CD4-positive, alpha-beta T cell (primary cell): ENCODE measurements at regions not wholly inside any gene's neighbourhood (a gene's known extent, or its start where the extent isn't known, plus 50 kb on each side); places are given as distances from the start of the nearest gene placed in this dataset.

Experiments used
- ATAC-seq: fragments of 200-7000 bp; cut with Tn5 transposase; one replicate; pipeline ENCODE4 v1.10.0; 2022; ENCODE audit warnings: mild to moderate bottlenecking; ENCODE audit not compliant: poor library complexity
- CTCF ChIA-PET: fragments of 350-600 bp; sonication (Branson Sonifier 250); formaldehyde crosslinking; loops from one replicate; lab custom pipeline; 2021; ENCODE audit warnings: antibody characterized with exemption, inconsistent platforms; lab: Charles Lee
- POLR2A ChIA-PET: fragments of 350-600 bp; sonication (Branson Sonifier 250); formaldehyde crosslinking; loops from one replicate; lab custom pipeline; 2021; ENCODE audit warnings: antibody characterized with exemption, inconsistent platforms; lab: Charles Lee
- DNase-seq, 14 experiments: peaks; one replicate each; pipeline ENCODE4 v3.0.0-alpha.2; 2013 to 2020; ENCODE audit warnings: mixed read lengths in 2 of 14
- H3K27ac ChIP-seq, 2 donors: one replicate each; pipeline versions ENCODE4 v1.5.1 to v1.7.0; 2013; ENCODE audit warnings: low read length in 2 of 2, low read depth in 1 of 2, mild to moderate bottlenecking in 1 of 2
- H3K27me3 ChIP-seq, 2 experiments: 1 replicate in 1 of 2; 2 replicates in 1 of 2; pipeline versions ENCODE4 v1.6.1 to v1.7.0; 2013; ENCODE audit warnings: low read length in 2 of 2, control low read depth in 1 of 2, mild to moderate bottlenecking in 1 of 2, moderate library complexity in 1 of 2; ENCODE audit not compliant: insufficient read depth in 2 of 2, control insufficient read depth in 1 of 2
- H3K36me3 ChIP-seq: one replicate; pipeline ENCODE4 v1.6.1; 2013; ENCODE audit warnings: low read length, control low read depth; ENCODE audit not compliant: insufficient read depth
- H3K4me1 ChIP-seq: one replicate; pipeline ENCODE4 v1.6.1; 2013; ENCODE audit warnings: low read length, control low read depth; ENCODE audit not compliant: insufficient read depth
- H3K4me3 ChIP-seq: one replicate; pipeline ENCODE4 v1.5.1; 2013; ENCODE audit warnings: mild to moderate bottlenecking, low read length, moderate library complexity
- H3K9me3 ChIP-seq, 2 experiments: 1 replicate in 1 of 2; 2 replicates in 1 of 2; pipeline versions ENCODE4 v1.6.1 to v1.7.0; 2013; ENCODE audit warnings: low read length in 2 of 2, mild to moderate bottlenecking in 2 of 2, control low read depth in 1 of 2, moderate library complexity in 1 of 2; ENCODE audit not compliant: control insufficient read depth in 1 of 2, insufficient read depth in 1 of 2
- H3K27ac Mint-ChIP-seq: one replicate; pipeline ENCODE4 v1.8.0; 2020; ENCODE audit warnings: mixed read lengths
- H3K27me3 Mint-ChIP-seq: one replicate; pipeline ENCODE4 v1.8.0; 2021; ENCODE audit warnings: mixed read lengths
- H3K36me3 Mint-ChIP-seq: one replicate; pipeline ENCODE4 v1.8.0; 2021; ENCODE audit warnings: low read depth, mixed read lengths
- H3K4me1 Mint-ChIP-seq: one replicate; pipeline ENCODE4 v1.8.0; 2021; ENCODE audit warnings: low read depth, mixed read lengths
- H3K4me3 Mint-ChIP-seq: one replicate; pipeline ENCODE4 v1.8.0; 2020; ENCODE audit warnings: mild to moderate bottlenecking, mixed read lengths
- H3K9me3 Mint-ChIP-seq: one replicate; pipeline ENCODE4 v1.8.0; 2020; ENCODE audit warnings: mixed read lengths
- CTCF ChIP-seq: fragments of 200-600 bp; IDR thresholded peaks from one replicate; pipeline ENCODE4 v1.8.0; 2022; ENCODE audit warnings: antibody characterized with exemption, mild to moderate bottlenecking
- intact Hi-C, 2 experiments: fragments of 100-400 bp; cut with DNase I in 1 of 2; cut with micrococcal nuclease in 1 of 2; formaldehyde crosslinking; loops; one replicate each; pipeline versions ENCODE4 v1.15.1 to v1.9.0; 2023 to 2025; cut with DNase I, micrococcal nuclease

DNA sequence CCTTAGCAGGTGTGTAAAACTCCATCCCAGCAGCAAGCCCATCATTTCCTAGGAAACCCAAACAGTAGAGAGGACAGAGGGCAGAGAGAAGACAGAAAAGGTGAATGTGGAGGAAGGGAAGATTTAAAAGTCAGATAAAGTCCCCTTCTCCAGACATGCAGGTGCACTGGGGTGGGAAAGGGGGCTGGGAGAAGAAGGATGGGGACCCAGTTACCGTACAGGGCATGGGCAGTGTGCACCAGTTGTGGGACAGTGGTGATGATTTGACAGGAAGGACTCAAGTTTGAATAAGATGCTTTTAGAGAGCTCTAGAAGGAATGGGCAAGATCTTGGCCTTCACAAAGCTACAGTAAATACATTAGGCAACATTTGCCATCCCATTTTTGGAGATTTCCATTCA is 110.7 kb upstream of the PLXNA4 start:
- intact Hi-C loops, result no loop called here
- Mint-ChIP-seq H3K36me3 (no peaks in the 10 kb centered on the region), H3K27me3 (no peaks in the 10 kb centered on the region), H3K4me3 (no peak overlapping the region), H3K9me3 (no peaks in the 10 kb centered on the region), H3K4me1 (no peaks in the 10 kb centered on the region), H3K27ac (no peak overlapping the region)
- Histone ChIP-seq H3K4me3 (no peak overlapping the region), H3K27ac (no peak overlapping the region), H3K27me3 (peaks cover 0 to 3% of the 10 kb centered on the region in 2 experiments), H3K9me3 (no peaks in the 10 kb centered on the region), H3K4me1 (no peaks in the 10 kb centered on the region), H3K36me3 (no peaks in the 10 kb centered on the region)
- POLR2A ChIA-PET, result no interaction called here
- TF ChIP-seq CTCF, result no peak
- CTCF ChIA-PET, result no interaction called here
- no peak for ATAC-seq
- DNase-seq, result no peak

DNA sequence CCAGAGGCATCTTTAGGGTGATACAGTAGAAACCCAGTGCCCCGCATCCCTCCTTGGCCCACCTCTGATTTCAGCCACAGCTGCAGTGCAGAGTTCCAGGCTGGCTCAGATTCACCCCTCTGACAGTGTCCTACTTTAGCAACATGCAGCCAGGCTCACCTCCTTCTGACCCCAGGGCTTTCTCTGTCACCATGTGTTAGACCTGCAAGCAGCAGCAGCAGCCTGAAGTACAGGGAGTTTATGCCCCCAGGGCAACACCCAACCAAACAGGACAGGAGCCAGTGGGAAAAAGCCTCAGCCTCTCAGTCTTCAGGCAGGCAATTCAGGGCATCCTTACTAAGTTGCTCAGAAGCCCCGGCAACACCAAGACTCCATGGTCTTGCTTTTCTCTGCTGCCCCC is 109.0 kb upstream of the PLXNA4 start:
- Histone ChIP-seq H3K4me3 (no peak overlapping the region), H3K36me3 (no peaks in the 10 kb centered on the region), H3K9me3 (no peaks in the 10 kb centered on the region), H3K4me1 (no peaks in the 10 kb centered on the region), H3K27me3 (peaks cover 0 to 3% of the 10 kb centered on the region in 2 experiments), H3K27ac (no peak overlapping the region)
- H3K4me3 Mint-ChIP-seq, result no peak overlapping the region
- ChIA-PET POLR2A (no interaction called here), CTCF (no interaction called here)
- H3K36me3 Mint-ChIP-seq, result no peaks in the 10 kb centered on the region
- ATAC-seq, result no peak
- DNase-seq, result no peak
- H3K27ac Mint-ChIP-seq, result no peak overlapping the region
- H3K4me1 Mint-ChIP-seq, result no peaks in the 10 kb centered on the region
- intact Hi-C loops, result no loop called here
- no peaks in the 10 kb centered on the region for H3K9me3 Mint-ChIP-seq
- H3K27me3 Mint-ChIP-seq, result no peaks in the 10 kb centered on the region
- TF ChIP-seq CTCF, result no peak

DNA sequence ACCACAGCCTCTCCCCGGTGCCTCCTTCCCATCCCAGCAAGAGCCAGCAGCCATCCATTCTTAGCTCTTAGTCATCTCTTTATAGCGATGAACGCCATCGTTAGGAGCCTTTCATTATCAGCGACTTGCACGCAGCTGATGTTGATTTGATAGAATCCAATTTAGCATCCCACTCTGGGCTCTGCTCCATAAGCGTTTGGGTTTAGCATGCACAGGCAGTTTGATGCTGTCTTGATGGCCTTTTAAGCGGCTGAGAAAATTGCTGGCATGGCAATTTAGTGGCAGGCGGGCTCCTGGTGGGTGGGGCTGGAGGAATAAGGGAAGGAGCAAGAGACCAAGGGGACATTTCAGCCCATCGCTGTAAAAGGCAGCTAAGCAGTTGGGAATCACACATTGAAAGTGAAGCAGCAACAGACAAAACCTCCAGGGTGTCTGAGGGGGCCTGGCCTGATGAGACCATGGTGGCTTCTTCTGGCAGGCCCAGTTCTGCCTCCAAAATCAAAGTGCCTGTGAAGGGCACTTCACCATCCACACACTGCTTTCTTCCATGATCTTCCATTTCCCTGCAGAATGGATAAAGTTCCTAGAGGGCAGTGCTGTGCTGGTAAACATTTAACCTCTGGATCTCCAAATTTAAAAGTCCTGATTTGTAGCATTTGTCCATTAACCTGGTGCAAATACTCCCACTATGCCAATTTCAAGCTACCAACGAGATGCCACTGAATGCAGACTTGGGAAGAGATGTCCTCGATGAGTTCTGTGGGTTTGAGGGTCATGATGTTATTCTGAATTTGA is 107.8 kb upstream of the PLXNA4 start:
- TF ChIP-seq CTCF, result no peak
- H3K4me1 Mint-ChIP-seq, result no peaks in the 10 kb centered on the region
- H3K9me3 ChIP-seq, result no peaks in the 10 kb centered on the region
- DNase-seq (no peak), ATAC-seq (no peak)
- H3K27me3 Mint-ChIP-seq, result no peaks in the 10 kb centered on the region
- no peak overlapping the region for H3K4me3 Mint-ChIP-seq
- H3K9me3 Mint-ChIP-seq, result no peaks in the 10 kb centered on the region
- H3K36me3 Mint-ChIP-seq, result no peaks in the 10 kb centered on the region
- intact Hi-C loops, result no loop called here
- H3K27ac Mint-ChIP-seq, result no peak overlapping the region
- no peak overlapping the region for H3K4me3 ChIP-seq
- no peaks in the 10 kb centered on the region for H3K36me3 ChIP-seq
- CTCF ChIA-PET, result no interaction called here
- POLR2A ChIA-PET, result no interaction called here
- no peak overlapping the region for H3K27ac ChIP-seq
- peaks cover 0 to 3% of the 10 kb centered on the region in 2 experiments for H3K27me3 ChIP-seq
- no peaks in the 10 kb centered on the region for H3K4me1 ChIP-seq
